ENCODE measurements at regions not wholly inside any gene's neighbourhood (a gene's known extent, or its start where the extent isn't known, plus 50 kb on each side); places are given as distances from the start of the nearest gene placed in this dataset.

DNA sequence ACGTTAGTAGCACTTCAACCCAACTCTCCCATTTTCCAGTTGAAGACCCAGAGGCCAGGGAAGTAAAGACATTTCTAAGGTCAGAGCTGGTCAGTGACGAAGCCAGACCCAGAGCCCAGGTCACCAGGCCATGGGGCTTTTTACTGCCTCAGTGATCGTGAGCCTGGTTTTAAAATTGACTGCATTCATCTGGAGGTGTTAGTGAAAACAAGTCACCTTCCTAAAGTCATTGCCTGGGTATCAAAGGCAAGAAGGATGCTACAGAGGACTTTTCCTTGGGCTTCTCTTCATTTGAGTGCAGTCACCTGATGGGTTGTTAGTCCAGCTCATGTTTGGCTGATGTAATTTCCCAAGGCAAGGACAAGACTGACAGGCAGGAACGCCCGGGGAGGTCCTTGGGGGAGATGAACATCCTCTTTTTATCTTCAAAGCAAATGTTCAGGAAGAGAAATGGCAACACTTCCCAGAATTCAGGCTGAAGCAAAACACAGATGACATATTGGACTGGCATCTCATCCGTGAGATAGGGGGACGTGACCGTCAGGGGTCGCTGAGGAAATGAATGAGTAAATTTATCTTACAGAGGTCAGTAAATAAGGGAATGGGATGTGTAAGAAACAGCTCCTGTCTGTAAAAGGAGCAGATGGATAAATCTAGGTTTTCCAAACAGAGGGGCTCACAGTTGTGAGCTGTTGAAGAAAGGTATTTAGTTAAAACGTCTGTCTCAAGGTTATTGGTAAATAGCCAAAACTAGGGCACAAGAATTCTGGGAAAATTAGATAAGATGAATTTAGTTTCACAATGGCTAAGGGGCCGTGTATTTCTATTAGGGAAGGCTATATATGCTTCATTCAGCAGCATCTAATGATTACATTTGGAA is 201.2 kb downstream of the OPA1 start:
- no peaks in the 10 kb centered on the region for H3K36me3 ChIP-seq (ENCODE audit: control insufficient read depth, insufficient read depth, low read length)
- no peaks in the 10 kb centered on the region for H3K27me3 ChIP-seq (ENCODE audit: control insufficient read depth, insufficient read depth, low read length)
- H3K27ac ChIP-seq: no peak overlapping the region

DNA sequence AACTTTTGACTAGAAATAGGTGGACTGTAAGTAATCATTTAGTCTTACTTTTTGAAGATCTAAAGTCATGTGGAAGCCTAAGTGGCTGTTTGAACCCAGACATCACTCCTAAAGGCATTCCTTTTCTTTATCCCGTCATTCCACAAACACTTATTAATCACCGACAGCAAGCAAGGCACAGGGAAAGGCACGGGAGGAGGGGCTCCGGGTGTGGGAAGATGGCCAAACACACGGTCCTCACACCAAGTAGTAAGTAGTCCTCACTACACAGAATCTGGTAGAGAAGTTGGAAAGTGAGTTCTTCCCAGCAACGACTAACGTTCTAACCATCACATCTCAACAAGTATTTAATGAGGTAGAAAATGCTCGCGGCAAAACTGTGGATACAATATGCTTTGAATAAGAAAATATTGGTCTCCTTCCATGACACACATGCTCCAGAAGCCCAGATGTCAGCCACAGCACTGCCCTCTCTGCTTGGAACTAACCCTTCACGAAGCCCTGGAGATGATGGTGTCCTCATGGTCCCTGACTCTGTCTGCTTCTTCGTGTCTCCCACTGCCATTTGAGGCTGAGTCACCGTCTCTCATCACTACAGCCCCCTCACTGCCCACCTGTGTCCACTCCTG is 202.2 kb downstream of the OPA1 start:
- Histone ChIP-seq H2AFZ (no peak overlapping the region), H3K27ac (no peak overlapping the region), H3K9ac (no peak overlapping the region), H3K4me2 (ENCODE audit: low read length) (no peak overlapping the region), H3K4me3 (ENCODE audit: low read depth, low read length) (no peak overlapping the region), H3K9me3 (ENCODE audit: control insufficient read depth, low read length) (no peaks in the 10 kb centered on the region), H3K4me1 (peaks cover 6% of the 10 kb centered on the region), H3K79me2 (no peaks in the 10 kb centered on the region), H3K27me3 (ENCODE audit: control insufficient read depth, insufficient read depth, low read length) (no peaks in the 10 kb centered on the region), H3K36me3 (ENCODE audit: control insufficient read depth, insufficient read depth, low read length) (no peaks in the 10 kb centered on the region)
- TF ChIP-seq, protein P1, sequence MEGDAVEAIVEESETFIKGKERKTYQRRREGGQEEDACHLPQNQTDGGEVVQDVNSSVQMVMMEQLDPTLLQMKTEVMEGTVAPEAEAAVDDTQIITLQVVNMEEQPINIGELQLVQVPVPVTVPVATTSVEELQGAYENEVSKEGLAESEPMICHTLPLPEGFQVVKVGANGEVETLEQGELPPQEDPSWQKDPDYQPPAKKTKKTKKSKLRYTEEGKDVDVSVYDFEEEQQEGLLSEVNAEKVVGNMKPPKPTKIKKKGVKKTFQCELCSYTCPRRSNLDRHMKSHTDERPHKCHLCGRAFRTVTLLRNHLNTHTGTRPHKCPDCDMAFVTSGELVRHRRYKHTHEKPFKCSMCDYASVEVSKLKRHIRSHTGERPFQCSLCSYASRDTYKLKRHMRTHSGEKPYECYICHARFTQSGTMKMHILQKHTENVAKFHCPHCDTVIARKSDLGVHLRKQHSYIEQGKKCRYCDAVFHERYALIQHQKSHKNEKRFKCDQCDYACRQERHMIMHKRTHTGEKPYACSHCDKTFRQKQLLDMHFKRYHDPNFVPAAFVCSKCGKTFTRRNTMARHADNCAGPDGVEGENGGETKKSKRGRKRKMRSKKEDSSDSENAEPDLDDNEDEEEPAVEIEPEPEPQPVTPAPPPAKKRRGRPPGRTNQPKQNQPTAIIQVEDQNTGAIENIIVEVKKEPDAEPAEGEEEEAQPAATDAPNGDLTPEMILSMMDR (IDR thresholded peaks at IDR 0.05): no peak

More for the DNA sequence above, 201.2 kb downstream of the OPA1 start:
- Histone ChIP-seq H3K4me2 (ENCODE audit: low read length) (no peak overlapping the region), H3K9ac (no peak overlapping the region), H3K4me1 (peaks cover 10% of the 10 kb centered on the region), H2AFZ (no peak overlapping the region), H3K79me2 (no peaks in the 10 kb centered on the region), H3K9me3 (ENCODE audit: control insufficient read depth, low read length) (no peaks in the 10 kb centered on the region), H3K4me3 (ENCODE audit: low read depth, low read length) (no peak overlapping the region)
- TF ChIP-seq, protein P1 (IDR thresholded peaks at IDR 0.05): no peak

DNA sequence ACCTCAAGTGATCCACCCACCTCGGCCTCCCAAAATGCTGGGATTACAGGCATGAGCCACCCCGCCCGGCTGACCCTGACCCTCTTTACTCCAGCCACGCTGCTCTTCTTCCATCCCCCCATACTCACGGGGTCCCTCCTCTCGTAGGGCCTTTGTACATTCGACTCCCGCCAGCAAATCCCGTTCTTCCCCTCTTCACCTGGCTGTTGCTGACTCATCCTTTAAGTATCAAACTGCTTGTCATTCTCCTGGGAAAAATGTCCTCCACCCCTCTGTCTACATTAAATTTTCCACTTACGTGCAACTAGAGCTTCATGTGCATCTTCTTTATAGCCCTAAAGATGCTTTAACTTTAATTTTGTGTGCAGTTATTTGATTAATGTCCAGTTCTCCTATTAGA is 203.1 kb downstream of the OPA1 start:
- TF ChIP-seq, protein P1 (IDR thresholded peaks at IDR 0.05): no peak
- no peaks in the 10 kb centered on the region for H3K36me3 ChIP-seq (ENCODE audit: control insufficient read depth, insufficient read depth, low read length)

DNA sequence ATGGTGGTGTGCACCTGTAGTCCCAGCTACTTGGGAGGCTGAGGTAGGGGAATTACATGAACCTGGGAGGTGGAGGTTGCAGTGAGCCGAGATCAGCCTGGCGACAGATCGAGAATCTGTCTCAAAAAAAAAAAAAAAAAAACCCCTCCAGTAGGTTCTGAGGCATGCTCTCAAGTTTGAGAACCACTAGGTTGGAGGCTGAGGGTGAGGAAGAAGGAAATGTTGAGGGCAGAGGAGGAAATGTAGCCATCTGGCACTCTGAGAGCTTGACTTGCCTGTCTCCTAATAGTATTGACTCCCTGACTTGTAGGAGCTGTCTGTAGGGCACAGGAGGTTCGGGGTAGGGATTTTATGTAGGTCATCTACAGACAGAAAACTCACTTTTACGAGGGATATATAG is 204.6 kb downstream of the OPA1 start:
- no peak overlapping the region for H3K27ac ChIP-seq

More for the DNA sequence above, 203.1 kb downstream of the OPA1 start:
- Histone ChIP-seq H3K27me3 (ENCODE audit: control insufficient read depth, insufficient read depth, low read length) (no peaks in the 10 kb centered on the region), H3K9ac (no peak overlapping the region), H3K4me3 (ENCODE audit: low read depth, low read length) (no peak overlapping the region), H3K4me2 (ENCODE audit: low read length) (no peak overlapping the region), H3K4me1 (peaks cover 6% of the 10 kb centered on the region), H3K9me3 (ENCODE audit: control insufficient read depth, low read length) (no peaks in the 10 kb centered on the region), H3K79me2 (no peaks in the 10 kb centered on the region), H2AFZ (no peak overlapping the region), H3K27ac (no peak overlapping the region)

More for the DNA sequence above, 204.6 kb downstream of the OPA1 start:
- Histone ChIP-seq H3K27me3 (ENCODE audit: control insufficient read depth, insufficient read depth, low read length) (no peaks in the 10 kb centered on the region), H3K4me2 (ENCODE audit: low read length) (no peak overlapping the region), H2AFZ (no peak overlapping the region), H3K9ac (no peak overlapping the region), H3K9me3 (ENCODE audit: control insufficient read depth, low read length) (no peaks in the 10 kb centered on the region), H3K4me1 (no peaks in the 10 kb centered on the region), H3K36me3 (ENCODE audit: control insufficient read depth, insufficient read depth, low read length) (no peaks in the 10 kb centered on the region), H3K79me2 (no peaks in the 10 kb centered on the region), H3K4me3 (ENCODE audit: low read depth, low read length) (no peak overlapping the region)
- TF ChIP-seq, protein P1 (IDR thresholded peaks at IDR 0.05): no peak
